ENCODE measurements at regions not wholly inside any gene's neighbourhood (a gene's known extent, or its start where the extent isn't known, plus 50 kb on each side); places are given as distances from the start of the nearest gene placed in this dataset.

GRCh38 chr4:176436293-176436973, 116.7 kb downstream of the SPCS3 start:
- H3K36me3 ChIP-seq = no peaks in the 10 kb centered on the region
- no peaks in the 10 kb centered on the region for H3K9me3 ChIP-seq
- no peaks in the 10 kb centered on the region for H3K4me1 ChIP-seq
- no peak overlapping the region for H3K27ac ChIP-seq
- no peaks in the 10 kb centered on the region for H3K27me3 ChIP-seq
- intact Hi-C loops (cut with DNase I) = no loop called here
- no peak overlapping the region for H3K4me3 ChIP-seq
- DNase-seq (no peak), ATAC-seq (no peak)
- no peak for TF ChIP-seq CTCF (IDR thresholded peaks at IDR 0.05)

GRCh38 chr4:176437756-176438155, 118.0 kb downstream of the SPCS3 start:
- no peak overlapping the region for H3K4me3 ChIP-seq
- no peaks in the 10 kb centered on the region for H3K36me3 ChIP-seq
- intact Hi-C loops (cut with DNase I) = no loop called here
- no peak overlapping the region for H3K27ac ChIP-seq
- no peaks in the 10 kb centered on the region for H3K9me3 ChIP-seq
- H3K4me1 ChIP-seq = no peaks in the 10 kb centered on the region
- DNase-seq (no peak), ATAC-seq (no peak)
- TF ChIP-seq CTCF (IDR thresholded peaks at IDR 0.05) = no peak
- H3K27me3 ChIP-seq = no peaks in the 10 kb centered on the region

- H3K27me3 ChIP-seq = no peaks in the 10 kb centered on the region
- H3K4me3 ChIP-seq = no peak overlapping the region
- H3K36me3 ChIP-seq = no peaks in the 10 kb centered on the region
- DNase-seq = no peak
- ATAC-seq = no peak
- H3K9me3 ChIP-seq = no peaks in the 10 kb centered on the region
- H3K27ac ChIP-seq = no peak overlapping the region
- H3K4me1 ChIP-seq = no peaks in the 10 kb centered on the region
- TF ChIP-seq CTCF (IDR thresholded peaks at IDR 0.05) = no peak
- intact Hi-C loops (cut with DNase I) = no loop called here
Observed at GRCh38 chr4:176438401-176438800, 118.6 kb downstream of the SPCS3 start.

- intact Hi-C loops (cut with DNase I) = no loop called here
- no peak for ATAC-seq
- no peak overlapping the region for H3K4me3 ChIP-seq
- no peaks in the 10 kb centered on the region for H3K27me3 ChIP-seq
- H3K36me3 ChIP-seq = no peaks in the 10 kb centered on the region
- H3K27ac ChIP-seq = no peak overlapping the region
- H3K9me3 ChIP-seq = no peaks in the 10 kb centered on the region
- H3K4me1 ChIP-seq = no peaks in the 10 kb centered on the region
- no peak for TF ChIP-seq CTCF (IDR thresholded peaks at IDR 0.05)
- DNase-seq = no peak
Observed at GRCh38 chr4:176439611-176440010, 119.8 kb downstream of the SPCS3 start.

- intact Hi-C loops (cut with DNase I) = no loop called here
- no peaks in the 10 kb centered on the region for H3K4me1 ChIP-seq
- no peak for TF ChIP-seq CTCF (IDR thresholded peaks at IDR 0.05)
Observed at GRCh38 chr4:176440698-176441097, 120.9 kb downstream of the SPCS3 start.

GRCh38 chr4:176441594-176441993, 121.8 kb downstream of the SPCS3 start:
- intact Hi-C loops (cut with DNase I) = no loop called here

More at GRCh38 chr4:176440698-176441097, 120.9 kb downstream of the SPCS3 start:
- no peak for DNase-seq
- Histone ChIP-seq H3K27ac (no peak overlapping the region), H3K27me3 (no peaks in the 10 kb centered on the region), H3K9me3 (no peaks in the 10 kb centered on the region), H3K4me3 (no peak overlapping the region), H3K36me3 (no peaks in the 10 kb centered on the region)
- ATAC-seq = no peak

More at GRCh38 chr4:176441594-176441993, 121.8 kb downstream of the SPCS3 start:
- H3K27ac ChIP-seq = no peak overlapping the region
- no peaks in the 10 kb centered on the region for H3K36me3 ChIP-seq
- H3K27me3 ChIP-seq = no peaks in the 10 kb centered on the region
- DNase-seq (no peak), ATAC-seq (no peak)
- no peak overlapping the region for H3K4me3 ChIP-seq
- no peak for TF ChIP-seq CTCF (IDR thresholded peaks at IDR 0.05)
- no peaks in the 10 kb centered on the region for H3K4me1 ChIP-seq
- no peaks in the 10 kb centered on the region for H3K9me3 ChIP-seq
